Mucosa of rectum (tissue), 2 donors: ENCODE measurements at regions not wholly inside any gene's neighbourhood (a gene's known extent, or its start where the extent isn't known, plus 50 kb on each side); places are given as distances from the start of the nearest gene placed in this dataset.

Experiments
- H3K27ac ChIP-seq, 2 donors: one replicate each; pipeline ENCODE4 v1.7.0; 2013; ENCODE audit warnings: inconsistent platforms in 2 of 2, low read depth in 2 of 2, low read length in 2 of 2
- H3K27me3 ChIP-seq, 2 donors: one replicate each; pipeline ENCODE4 v1.7.0; 2013; ENCODE audit warnings: low read length in 2 of 2; ENCODE audit not compliant: control insufficient read depth in 2 of 2, insufficient read depth in 2 of 2
- H3K36me3 ChIP-seq, 2 donors: one replicate each; pipeline ENCODE4 v1.7.0; 2013; ENCODE audit warnings: low read length in 2 of 2; ENCODE audit not compliant: control insufficient read depth in 2 of 2, insufficient read depth in 2 of 2
- H3K4me1 ChIP-seq, 2 donors: one replicate each; pipeline ENCODE4 v1.7.0; 2013; ENCODE audit warnings: low read length in 2 of 2, mild to moderate bottlenecking in 1 of 2; ENCODE audit not compliant: control insufficient read depth in 2 of 2, insufficient read depth in 2 of 2
- H3K4me3 ChIP-seq, 2 donors: one replicate each; pipeline ENCODE4 v1.7.0; 2013; ENCODE audit warnings: low read length in 2 of 2
- H3K9ac ChIP-seq, 2 donors: one replicate each; pipeline ENCODE4 v1.7.0; 2013; ENCODE audit warnings: low read length in 2 of 2, low read depth in 1 of 2, mild to moderate bottlenecking in 1 of 2
- H3K9me3 ChIP-seq, 2 donors: one replicate each; pipeline ENCODE4 v1.7.0; 2013; ENCODE audit warnings: low read length in 2 of 2; ENCODE audit not compliant: control insufficient read depth in 2 of 2
- donor health status: healthy.
- donor health status: Normal muscosa, but diverticular disease.

DNA sequence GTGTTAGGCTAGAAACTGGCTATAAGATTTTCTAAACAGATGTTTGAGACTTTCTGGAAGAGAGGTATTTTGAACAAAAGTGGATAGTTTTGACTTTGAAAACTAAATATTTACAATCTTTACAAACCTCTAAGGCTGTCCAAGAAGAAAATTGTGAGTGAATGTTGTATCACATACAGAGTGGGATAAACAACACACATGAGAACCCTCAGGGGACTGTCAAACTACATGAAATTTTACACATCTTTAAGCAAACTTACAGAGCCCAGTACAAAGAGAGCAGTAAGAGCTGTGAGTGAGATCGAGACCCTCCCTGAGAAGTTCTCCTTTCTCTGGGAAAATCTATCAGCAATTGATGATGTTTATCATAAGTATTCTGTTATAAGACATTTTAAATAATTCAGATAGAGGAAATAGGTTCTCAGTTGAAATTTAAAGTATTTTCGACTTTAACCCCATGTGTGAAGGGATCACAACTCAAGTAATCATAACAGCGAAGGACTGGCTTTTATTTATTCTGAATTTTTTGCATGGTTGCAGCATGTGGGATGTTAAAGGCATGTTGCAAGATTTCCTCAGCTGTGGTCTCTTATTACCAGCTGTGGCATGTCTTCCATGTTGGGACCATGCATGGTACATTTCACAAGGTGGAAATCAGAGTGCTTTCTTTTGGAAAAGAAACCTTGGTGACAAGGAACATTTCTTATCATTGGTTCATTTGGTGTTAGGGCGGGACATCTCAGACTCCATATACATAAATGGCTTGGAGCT is 264.0 kb upstream of the PRICKLE1 start:
- H3K27ac ChIP-seq, result no peak overlapping the region
- H3K9ac ChIP-seq, result no peak overlapping the region
- H3K4me1 ChIP-seq, result no peaks in the 10 kb centered on the region
- no peaks in the 10 kb centered on the region for H3K36me3 ChIP-seq
- no peaks in the 10 kb centered on the region for H3K9me3 ChIP-seq
- H3K27me3 ChIP-seq, result no peaks in the 10 kb centered on the region
- H3K4me3 ChIP-seq, result no peak overlapping the region

DNA sequence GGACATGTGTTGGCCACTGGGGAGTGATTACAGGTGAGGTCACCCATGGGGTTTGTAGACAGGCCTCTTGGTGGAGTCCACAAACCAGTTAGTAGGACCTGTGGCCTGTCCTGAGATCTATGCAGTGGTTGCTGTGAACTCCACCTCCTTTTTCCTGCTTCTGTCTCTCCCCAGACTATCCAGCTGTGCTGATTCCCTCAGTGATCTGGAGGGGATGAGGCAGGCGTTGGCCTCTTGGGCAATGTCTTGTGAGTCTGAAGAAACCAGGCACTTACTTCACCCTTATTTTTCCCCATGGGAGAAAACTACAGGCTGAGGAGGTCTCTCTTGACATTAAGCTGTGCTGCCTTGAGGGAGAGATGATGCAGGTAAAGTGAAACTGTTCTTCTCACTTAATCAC is 257.2 kb upstream of the PRICKLE1 start:
- H3K9ac ChIP-seq, result no peak overlapping the region
- no peaks in the 10 kb centered on the region for H3K4me1 ChIP-seq
- no peak overlapping the region for H3K4me3 ChIP-seq
- no peak overlapping the region for H3K27ac ChIP-seq
- no peaks in the 10 kb centered on the region for H3K9me3 ChIP-seq
- H3K27me3 ChIP-seq, result no peaks in the 10 kb centered on the region
- no peaks in the 10 kb centered on the region for H3K36me3 ChIP-seq

DNA sequence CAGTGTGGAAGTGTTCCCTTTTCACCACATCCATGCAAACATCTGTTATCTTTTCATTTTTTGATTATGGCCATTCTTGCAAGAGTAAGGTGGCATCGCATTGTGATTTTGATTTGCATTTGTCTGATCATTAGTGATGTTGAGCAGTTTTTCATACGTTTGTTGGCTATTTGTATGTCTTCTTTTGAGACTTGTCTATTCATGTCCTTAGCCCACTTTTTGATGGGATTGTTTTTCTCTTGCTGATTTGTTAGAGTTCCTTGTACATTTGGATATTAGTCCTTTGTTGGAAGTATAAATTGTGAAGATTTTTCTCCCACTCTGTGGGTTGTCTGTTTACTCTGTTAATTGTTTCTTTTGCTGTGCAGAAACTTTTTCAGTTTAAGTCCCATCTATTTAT is 244.5 kb upstream of the PRICKLE1 start:
- H3K4me3 ChIP-seq, result no peak overlapping the region
- H3K36me3 ChIP-seq, result no peaks in the 10 kb centered on the region
- H3K27ac ChIP-seq, result no peak overlapping the region
- no peaks in the 10 kb centered on the region for H3K27me3 ChIP-seq
- H3K9me3 ChIP-seq, result no peaks in the 10 kb centered on the region
- H3K4me1 ChIP-seq, result no peaks in the 10 kb centered on the region
- H3K9ac ChIP-seq, result no peak overlapping the region

DNA sequence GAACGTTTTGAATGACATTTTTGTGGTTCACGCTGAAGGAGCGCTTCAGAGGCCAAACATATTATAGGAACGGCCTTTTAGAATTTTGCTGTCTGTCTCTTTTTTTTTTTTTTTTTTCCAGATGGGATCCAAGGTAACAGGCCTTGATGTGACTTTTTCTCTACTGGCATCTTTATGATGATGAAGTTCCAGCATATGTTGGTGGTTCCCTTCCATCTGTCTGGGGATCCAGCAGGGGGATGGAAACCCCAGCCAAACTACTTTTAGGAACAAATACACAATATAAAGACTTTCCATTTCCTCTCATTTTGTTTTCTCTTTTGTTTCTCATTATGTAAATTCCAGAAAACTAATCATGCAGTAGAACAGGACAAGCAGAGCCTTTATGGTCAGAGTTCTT is 239.3 kb upstream of the PRICKLE1 start:
- Histone ChIP-seq H3K4me3 (no peak overlapping the region), H3K9ac (no peak overlapping the region), H3K36me3 (no peaks in the 10 kb centered on the region), H3K27ac (no peak overlapping the region), H3K4me1 (no peaks in the 10 kb centered on the region), H3K27me3 (no peaks in the 10 kb centered on the region), H3K9me3 (no peaks in the 10 kb centered on the region)

DNA sequence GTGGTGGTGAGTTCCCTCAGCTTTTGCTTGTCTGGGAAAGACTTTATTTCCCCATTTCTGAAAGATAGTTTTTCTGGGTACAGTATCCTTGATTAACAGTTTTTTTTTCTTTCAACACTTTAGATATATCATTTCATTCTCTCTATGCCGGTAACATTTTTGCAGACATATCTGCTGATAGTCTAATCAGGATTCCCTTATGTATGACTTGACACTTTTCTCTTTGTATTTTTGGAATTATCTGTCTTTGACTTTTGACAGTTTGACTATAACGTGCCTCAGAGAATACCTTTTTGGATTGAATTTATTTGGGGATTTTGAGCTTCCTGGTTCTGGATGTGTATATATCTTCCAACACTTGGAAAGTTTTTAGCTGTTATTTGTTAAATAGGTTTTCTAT is 234.8 kb upstream of the PRICKLE1 start:
- Histone ChIP-seq H3K9me3 (no peaks in the 10 kb centered on the region), H3K36me3 (no peaks in the 10 kb centered on the region), H3K9ac (no peak overlapping the region), H3K4me3 (no peak overlapping the region), H3K27me3 (no peaks in the 10 kb centered on the region), H3K4me1 (no peaks in the 10 kb centered on the region), H3K27ac (no peak overlapping the region)

DNA sequence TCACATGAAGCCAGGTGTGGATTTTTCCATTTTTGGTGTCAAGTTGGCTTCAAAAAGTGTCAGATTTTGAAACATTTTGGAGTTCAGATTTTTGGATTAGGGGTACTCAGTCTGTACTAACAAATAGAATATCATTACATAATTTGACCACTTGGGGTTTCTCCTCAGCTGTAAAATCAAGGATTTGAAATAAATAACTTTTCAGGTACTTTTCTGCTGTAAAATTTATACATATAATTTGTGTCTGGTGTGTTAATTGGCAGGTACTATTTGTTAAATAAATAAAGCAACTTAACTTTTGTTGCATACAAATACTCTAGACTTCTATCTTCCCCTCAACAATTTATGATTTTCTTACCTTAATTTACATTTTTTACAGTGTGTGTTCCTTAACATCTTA is 234.1 kb upstream of the PRICKLE1 start:
- Histone ChIP-seq H3K27me3 (no peaks in the 10 kb centered on the region), H3K36me3 (no peaks in the 10 kb centered on the region), H3K4me3 (no peak overlapping the region), H3K27ac (no peak overlapping the region), H3K9me3 (no peaks in the 10 kb centered on the region), H3K9ac (no peak overlapping the region), H3K4me1 (no peaks in the 10 kb centered on the region)

DNA sequence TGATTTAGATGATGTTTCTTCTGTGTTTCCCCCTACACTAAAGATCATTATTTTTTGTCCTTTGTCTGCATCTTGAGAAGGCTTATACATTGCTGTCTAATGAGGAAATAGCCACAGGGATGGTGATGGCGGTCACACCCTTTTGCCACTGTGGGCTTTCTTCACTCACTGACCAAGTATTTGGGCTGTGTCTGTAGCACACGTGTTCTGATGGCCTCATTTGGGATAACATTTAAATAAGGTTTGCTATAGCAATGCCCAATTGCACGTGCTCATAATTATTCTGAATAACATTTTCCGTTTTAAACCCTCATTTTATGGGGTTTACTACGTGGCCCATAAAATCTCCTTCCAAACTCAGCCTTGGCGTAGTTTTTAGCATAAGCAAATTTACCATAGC is 230.3 kb upstream of the PRICKLE1 start:
- Histone ChIP-seq H3K36me3 (no peaks in the 10 kb centered on the region), H3K27me3 (no peaks in the 10 kb centered on the region), H3K9me3 (no peaks in the 10 kb centered on the region), H3K9ac (no peak overlapping the region), H3K27ac (no peak overlapping the region), H3K4me3 (no peak overlapping the region), H3K4me1 (no peaks in the 10 kb centered on the region)

DNA sequence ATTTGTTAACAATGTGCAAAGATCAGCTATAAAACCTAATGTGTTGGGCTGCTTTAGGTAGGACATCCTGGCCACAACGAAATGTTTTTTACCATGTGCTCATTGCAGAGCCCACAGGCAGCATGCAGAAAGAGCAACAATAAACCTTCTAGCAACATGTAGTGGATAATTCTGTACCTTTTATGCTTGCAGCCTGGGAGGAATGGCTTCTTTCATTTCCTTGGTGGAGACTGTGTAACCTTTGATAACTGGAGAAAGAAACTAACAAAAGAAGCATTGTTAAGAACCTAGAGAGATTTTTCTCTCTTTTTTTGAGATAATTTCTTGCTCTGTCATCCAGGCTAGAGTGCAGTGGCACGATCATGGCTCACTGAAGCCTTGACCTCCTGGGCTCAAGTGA is 225.5 kb upstream of the PRICKLE1 start:
- H3K27me3 ChIP-seq, result no peaks in the 10 kb centered on the region
- H3K9me3 ChIP-seq, result no peaks in the 10 kb centered on the region
- no peak overlapping the region for H3K4me3 ChIP-seq
- no peak overlapping the region for H3K9ac ChIP-seq
- no peaks in the 10 kb centered on the region for H3K4me1 ChIP-seq
- no peaks in the 10 kb centered on the region for H3K36me3 ChIP-seq
- H3K27ac ChIP-seq, result no peak overlapping the region

DNA sequence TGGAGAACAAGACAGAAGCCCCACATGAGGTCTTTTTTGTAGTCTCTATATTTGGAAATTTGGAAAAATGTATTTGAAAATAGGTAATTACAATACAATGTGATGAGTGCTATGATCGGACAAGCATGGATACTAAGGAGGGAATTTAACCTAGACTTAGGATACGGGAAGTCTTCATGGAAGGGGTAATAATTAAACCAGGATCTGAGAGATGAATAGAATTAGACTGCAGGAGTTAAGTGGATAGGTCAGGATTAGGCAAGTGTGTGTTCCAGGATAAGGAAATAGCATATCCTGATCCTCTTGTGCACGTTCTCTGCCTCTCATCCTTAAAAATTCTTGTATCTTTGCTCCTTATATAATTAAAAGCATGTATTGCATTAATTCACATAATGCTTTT is 223.3 kb upstream of the PRICKLE1 start:
- no peaks in the 10 kb centered on the region for H3K27me3 ChIP-seq
- no peak overlapping the region for H3K27ac ChIP-seq
- H3K9ac ChIP-seq, result no peak overlapping the region
- no peaks in the 10 kb centered on the region for H3K36me3 ChIP-seq
- no peak overlapping the region for H3K4me3 ChIP-seq
- no peaks in the 10 kb centered on the region for H3K9me3 ChIP-seq
- no peaks in the 10 kb centered on the region for H3K4me1 ChIP-seq

DNA sequence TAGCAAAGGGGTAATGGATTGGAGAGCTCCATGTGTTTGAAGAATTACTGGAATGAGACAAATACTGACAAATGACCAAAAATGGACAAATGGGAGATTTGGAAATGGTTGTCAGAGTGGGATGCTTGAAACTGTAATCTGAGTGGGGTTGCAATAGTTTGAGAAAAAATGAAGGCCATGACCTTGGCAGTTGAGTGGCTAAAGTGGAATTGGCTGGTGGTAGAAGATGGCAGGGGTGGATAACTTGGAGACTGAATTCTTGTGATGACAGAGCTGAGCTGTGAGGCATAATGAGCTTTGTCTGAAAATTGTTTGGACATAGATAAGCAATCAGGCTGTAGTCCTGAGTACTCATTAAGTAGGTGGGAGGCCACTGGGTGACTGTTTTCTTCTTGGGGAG is 222.5 kb upstream of the PRICKLE1 start:
- Histone ChIP-seq H3K9me3 (no peaks in the 10 kb centered on the region), H3K9ac (no peak overlapping the region), H3K4me1 (no peaks in the 10 kb centered on the region), H3K36me3 (no peaks in the 10 kb centered on the region), H3K27me3 (no peaks in the 10 kb centered on the region), H3K4me3 (no peak overlapping the region), H3K27ac (no peak overlapping the region)

DNA sequence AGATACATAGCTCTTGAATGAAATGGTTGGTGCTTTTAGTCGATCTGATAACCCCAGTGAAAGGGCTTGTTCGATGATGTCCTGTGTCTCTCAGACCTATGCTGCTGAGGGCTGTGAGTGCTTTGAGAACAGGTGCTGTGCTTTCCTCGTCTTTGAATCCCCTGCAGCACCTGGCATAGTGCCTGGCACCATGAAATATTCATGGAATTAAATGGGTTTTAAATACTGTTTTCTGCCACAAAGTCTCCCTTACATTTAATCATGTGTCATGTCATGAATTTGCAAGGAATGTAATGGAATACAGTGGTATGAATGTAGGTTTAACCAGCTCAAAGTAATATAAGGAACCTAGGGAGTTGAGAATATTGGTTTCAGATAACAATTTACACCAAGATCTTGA is 220.5 kb upstream of the PRICKLE1 start:
- H3K27me3 ChIP-seq, result no peaks in the 10 kb centered on the region
- no peaks in the 10 kb centered on the region for H3K4me1 ChIP-seq
- no peak overlapping the region for H3K27ac ChIP-seq
- H3K4me3 ChIP-seq, result no peak overlapping the region
- no peak overlapping the region for H3K9ac ChIP-seq
- no peaks in the 10 kb centered on the region for H3K36me3 ChIP-seq
- H3K9me3 ChIP-seq, result no peaks in the 10 kb centered on the region
